Keratinocyte (primary cell): ENCODE measurements at regions not wholly inside any gene's neighbourhood (a gene's known extent, or its start where the extent isn't known, plus 50 kb on each side); places are given as distances from the start of the nearest gene placed in this dataset.

Experiments used
- EZH2 ChIP-seq: IDR thresholded peaks from one replicate; pipeline ENCODE4 v1.6.1; 2012; ENCODE audit warnings: inconsistent platforms, mild to moderate bottlenecking, low read length, moderate library complexity
- TF ChIP-seq, protein P1 (sequence below), 3 experiments: IDR thresholded peaks in 1 of 3; conservative IDR thresholded peaks in 1 of 3; optimal IDR thresholded peaks in 1 of 3; 2 replicates in 2 of 3; 3 replicates in 1 of 3; pipeline versions ENCODE3 to v1.5.1; 2011; ENCODE audit warnings: low read length in 3 of 3, mild to moderate bottlenecking in 3 of 3, moderate library complexity in 2 of 3, control low read depth in 1 of 3, inconsistent platforms in 1 of 3; ENCODE audit not compliant: insufficient read depth in 2 of 3; ENCODE audit errors: extremely low read depth in 1 of 3

DNA sequence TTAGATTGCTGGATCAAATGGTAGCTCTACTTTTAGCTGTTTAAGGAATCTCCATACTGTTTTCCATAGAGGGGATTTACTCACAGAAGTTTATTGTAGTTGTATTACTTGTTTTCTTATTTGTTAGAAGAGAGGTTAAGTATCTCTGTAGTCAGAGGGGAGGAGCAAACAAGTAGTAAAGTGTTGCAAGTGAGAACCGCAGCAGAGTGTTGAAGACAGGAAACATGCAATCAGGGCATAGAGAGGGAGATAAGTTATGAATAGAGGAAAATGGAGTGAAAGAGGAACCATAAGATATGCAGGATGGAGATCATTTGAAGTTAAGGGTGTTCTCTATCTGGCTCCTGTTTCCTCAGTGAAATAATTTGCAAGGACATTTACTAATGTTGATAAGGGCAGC is 331.4 kb upstream of the TMEM229A start:
- TF ChIP-seq, protein P1, sequence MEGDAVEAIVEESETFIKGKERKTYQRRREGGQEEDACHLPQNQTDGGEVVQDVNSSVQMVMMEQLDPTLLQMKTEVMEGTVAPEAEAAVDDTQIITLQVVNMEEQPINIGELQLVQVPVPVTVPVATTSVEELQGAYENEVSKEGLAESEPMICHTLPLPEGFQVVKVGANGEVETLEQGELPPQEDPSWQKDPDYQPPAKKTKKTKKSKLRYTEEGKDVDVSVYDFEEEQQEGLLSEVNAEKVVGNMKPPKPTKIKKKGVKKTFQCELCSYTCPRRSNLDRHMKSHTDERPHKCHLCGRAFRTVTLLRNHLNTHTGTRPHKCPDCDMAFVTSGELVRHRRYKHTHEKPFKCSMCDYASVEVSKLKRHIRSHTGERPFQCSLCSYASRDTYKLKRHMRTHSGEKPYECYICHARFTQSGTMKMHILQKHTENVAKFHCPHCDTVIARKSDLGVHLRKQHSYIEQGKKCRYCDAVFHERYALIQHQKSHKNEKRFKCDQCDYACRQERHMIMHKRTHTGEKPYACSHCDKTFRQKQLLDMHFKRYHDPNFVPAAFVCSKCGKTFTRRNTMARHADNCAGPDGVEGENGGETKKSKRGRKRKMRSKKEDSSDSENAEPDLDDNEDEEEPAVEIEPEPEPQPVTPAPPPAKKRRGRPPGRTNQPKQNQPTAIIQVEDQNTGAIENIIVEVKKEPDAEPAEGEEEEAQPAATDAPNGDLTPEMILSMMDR (optimal IDR thresholded peaks at IDR 0.05 in 1 of 3, IDR thresholded peaks at IDR 0.05 in 1 of 3, conservative IDR thresholded peaks at IDR 0.05 in 1 of 3; ENCODE audit: extremely low read depth in 1 of 3, insufficient read depth in 2 of 3, low read length in 3 of 3) = no peak
- no peak for TF ChIP-seq EZH2
